Spleen (tissue), 7 donors: ENCODE measurements at regions not wholly inside any gene's neighbourhood (a gene's known extent, or its start where the extent isn't known, plus 50 kb on each side); places are given as distances from the start of the nearest gene placed in this dataset.

Experiments used
- POLR2A ChIP-seq, 3 donors: fragments of 450-650 bp; IDR thresholded peaks; one replicate each; pipeline ENCODE4 v1.5.1; 2017; ENCODE audit warnings: antibody characterized with exemption in 3 of 3, mild to moderate bottlenecking in 1 of 3
- TF ChIP-seq, protein P1 (sequence below), 11 experiments: fragments of 200-600 bp in 7 of 11; fragments of 450-650 bp in 4 of 11; sonication (generic) in 4 of 11; IDR thresholded peaks in 8 of 11; conservative IDR thresholded peaks in 3 of 11; 1 replicate in 7 of 11; 2 replicates in 4 of 11; pipeline versions ENCODE4 v1.4.0 to v1.8.0; 2016 to 2021; ENCODE audit warnings: antibody characterized with exemption in 11 of 11, inconsistent platforms in 4 of 11, mild to moderate bottlenecking in 1 of 11
- donor health status: DM: no; HTN: no; CAD: no; lungs with moderate emphysema.
- donor health status: DM: no; HTN: no; CAD: no.
- donor health status: DM: no; HTN: no; CAD: no.

DNA sequence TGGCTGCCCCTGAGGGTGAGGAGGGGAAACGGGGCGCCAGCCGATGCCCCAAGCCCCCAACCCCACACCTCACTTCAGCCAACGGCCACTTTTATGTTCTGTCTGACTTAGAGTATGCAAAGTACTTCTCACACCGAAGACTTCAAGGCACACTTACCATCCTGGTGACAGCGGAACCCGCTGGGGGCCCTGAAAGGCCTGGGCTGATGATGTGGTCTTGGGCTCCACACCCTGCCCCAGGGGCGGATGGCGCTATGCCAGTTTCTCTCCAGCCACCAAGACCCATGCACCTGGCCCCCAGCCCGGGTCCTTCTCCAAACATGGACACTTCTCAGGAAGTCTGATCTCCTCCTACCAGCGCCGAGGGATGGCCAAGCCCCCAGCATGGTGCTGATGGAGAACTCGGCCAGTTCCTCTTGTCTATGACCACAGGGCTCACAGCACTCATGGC, 175.4 kb downstream of the CTTN start:
- TF ChIP-seq, protein P1, sequence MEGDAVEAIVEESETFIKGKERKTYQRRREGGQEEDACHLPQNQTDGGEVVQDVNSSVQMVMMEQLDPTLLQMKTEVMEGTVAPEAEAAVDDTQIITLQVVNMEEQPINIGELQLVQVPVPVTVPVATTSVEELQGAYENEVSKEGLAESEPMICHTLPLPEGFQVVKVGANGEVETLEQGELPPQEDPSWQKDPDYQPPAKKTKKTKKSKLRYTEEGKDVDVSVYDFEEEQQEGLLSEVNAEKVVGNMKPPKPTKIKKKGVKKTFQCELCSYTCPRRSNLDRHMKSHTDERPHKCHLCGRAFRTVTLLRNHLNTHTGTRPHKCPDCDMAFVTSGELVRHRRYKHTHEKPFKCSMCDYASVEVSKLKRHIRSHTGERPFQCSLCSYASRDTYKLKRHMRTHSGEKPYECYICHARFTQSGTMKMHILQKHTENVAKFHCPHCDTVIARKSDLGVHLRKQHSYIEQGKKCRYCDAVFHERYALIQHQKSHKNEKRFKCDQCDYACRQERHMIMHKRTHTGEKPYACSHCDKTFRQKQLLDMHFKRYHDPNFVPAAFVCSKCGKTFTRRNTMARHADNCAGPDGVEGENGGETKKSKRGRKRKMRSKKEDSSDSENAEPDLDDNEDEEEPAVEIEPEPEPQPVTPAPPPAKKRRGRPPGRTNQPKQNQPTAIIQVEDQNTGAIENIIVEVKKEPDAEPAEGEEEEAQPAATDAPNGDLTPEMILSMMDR (IDR thresholded peaks at IDR 0.05 in 8 of 11, conservative IDR thresholded peaks at IDR 0.05 in 3 of 11) = no peak
- no peak for TF ChIP-seq POLR2A (IDR thresholded peaks at IDR 0.05)
